Neuronal stem cell (in vitro differentiated cells): ENCODE measurements at regions not wholly inside any gene's neighbourhood (a gene's known extent, or its start where the extent isn't known, plus 50 kb on each side); places are given as distances from the start of the nearest gene placed in this dataset.
"Not testable (repeated sequence)": the region's sequence is repeated elsewhere in the genome, so short reads cannot be mapped to it uniquely, and the experiment has no call there.

Source experiments
- DNase-seq: peaks from one replicate; pipeline ENCODE4 v3.0.0-alpha.2; 2013; ENCODE audit warnings: low spot score
- H2AFZ ChIP-seq: one replicate; pipeline ENCODE4 v1.6.1; 2013; ENCODE audit warnings: mild to moderate bottlenecking, low read length, inconsistent platforms
- H2AK5ac ChIP-seq: 2 replicates; pipeline ENCODE4 v1.6.1; 2013; ENCODE audit warnings: low read depth, mild to moderate bottlenecking, inconsistent platforms, low read length, moderate library complexity, mixed read lengths
- H2BK120ac ChIP-seq: 2 replicates; pipeline ENCODE4 v1.6.1; 2013; ENCODE audit warnings: low read depth, mild to moderate bottlenecking, inconsistent platforms, low read length, moderate library complexity, mixed read lengths
- H2BK12ac ChIP-seq: one replicate; pipeline ENCODE4 v1.6.1; 2013; ENCODE audit warnings: low read length, inconsistent platforms
- H2BK15ac ChIP-seq: 2 replicates; pipeline ENCODE4 v1.6.1; 2013; ENCODE audit warnings: mild to moderate bottlenecking, low read length, inconsistent platforms, mixed read lengths
- H2BK5ac ChIP-seq: one replicate; pipeline ENCODE4 v1.6.1; 2013; ENCODE audit warnings: inconsistent platforms, mild to moderate bottlenecking, low read length, moderate library complexity
- H3K14ac ChIP-seq: one replicate; pipeline ENCODE4 v1.6.1; 2013; ENCODE audit warnings: low read length, inconsistent platforms
- H3K18ac ChIP-seq: 2 replicates; pipeline ENCODE4 v1.6.1; 2013; ENCODE audit warnings: low read length, inconsistent platforms
- H3K23ac ChIP-seq: 2 replicates; pipeline ENCODE4 v1.6.1; 2013; ENCODE audit warnings: low read depth, mild to moderate bottlenecking, mixed read lengths, low read length, inconsistent platforms; ENCODE audit not compliant: poor library complexity
- H3K27ac ChIP-seq: replicated peaks from 3 replicates; pipeline ENCODE4 v1.5.1; 2013; ENCODE audit warnings: low read length, inconsistent platforms
- H3K27me3 ChIP-seq, 3 experiments: 2 replicates each; pipeline ENCODE4 v1.6.1; 2013; ENCODE audit warnings: low read length in 3 of 3, mild to moderate bottlenecking in 2 of 3, inconsistent platforms in 1 of 3, low read depth in 1 of 3, mixed read lengths in 1 of 3, moderate library complexity in 1 of 3; ENCODE audit not compliant: control insufficient read depth in 3 of 3, insufficient read depth in 3 of 3
- H3K36me3 ChIP-seq, 2 donors: replicated peaks in 1 of 2; 2 replicates each; pipeline ENCODE4 v1.6.1; 2013; ENCODE audit warnings: low read length in 2 of 2; ENCODE audit not compliant: control insufficient read depth in 2 of 2, insufficient read depth in 2 of 2
- H3K4ac ChIP-seq: 2 replicates; pipeline ENCODE4 v1.6.1; 2013; ENCODE audit warnings: inconsistent platforms, mild to moderate bottlenecking, low read length, moderate library complexity
- H3K4me1 ChIP-seq, 2 donors: 1 replicate in 1 of 2; 2 replicates in 1 of 2; pipeline ENCODE4 v1.6.1; 2013; ENCODE audit warnings: low read length in 2 of 2, low read depth in 1 of 2; ENCODE audit not compliant: control insufficient read depth in 2 of 2, insufficient read depth in 1 of 2
- H3K4me2 ChIP-seq: one replicate; pipeline ENCODE4 v1.6.1; 2013; ENCODE audit warnings: mild to moderate bottlenecking, low read length, inconsistent platforms; ENCODE audit not compliant: insufficient read depth, poor library complexity, severe bottlenecking
- H3K4me3 ChIP-seq, 2 donors: 2 replicates each; pipeline ENCODE4 v1.5.1; 2013; ENCODE audit warnings: low read length in 2 of 2, mild to moderate bottlenecking in 2 of 2, inconsistent platforms in 1 of 2, moderate library complexity in 1 of 2
- H3K79me1 ChIP-seq: one replicate; pipeline ENCODE4 v1.6.1; 2013; ENCODE audit warnings: low read depth, mild to moderate bottlenecking, inconsistent platforms, low read length, moderate library complexity
- H3K9ac ChIP-seq: one replicate; pipeline ENCODE4 v1.6.1; 2013; ENCODE audit warnings: mild to moderate bottlenecking, low read depth, low read length, inconsistent platforms; ENCODE audit not compliant: poor library complexity
- H3K9me3 ChIP-seq, 2 donors: replicated peaks in 1 of 2; 2 replicates each; pipeline versions ENCODE3 to v1.6.1; 2013; ENCODE audit warnings: low read length in 2 of 2, mild to moderate bottlenecking in 2 of 2, inconsistent platforms in 1 of 2, low read depth in 1 of 2, mixed read lengths in 1 of 2, moderate library complexity in 1 of 2; ENCODE audit not compliant: control insufficient read depth in 2 of 2, insufficient read depth in 1 of 2
- H4K8ac ChIP-seq: one replicate; pipeline ENCODE4 v1.6.1; 2013; ENCODE audit warnings: low read depth, mild to moderate bottlenecking, inconsistent platforms, low read length, moderate library complexity
- H4K91ac ChIP-seq: one replicate; pipeline ENCODE4 v1.6.1; 2013; ENCODE audit warnings: low read length, low read depth, mild to moderate bottlenecking, inconsistent platforms; ENCODE audit not compliant: poor library complexity
- WGBS, 2 donors: extraction: QIAGEN DNeasy Blood & Tissue Kit; methylation state at CpG; one replicate each; pipeline ENCODE4 v1.1.7; 2013; ENCODE audit warnings: missing lambda C conversion rate in 2 of 2, mixed read lengths in 1 of 2; ENCODE audit not compliant: insufficient read length in 2 of 2, insufficient replicate concordance in 1 of 2; ENCODE audit errors: extremely low coverage in 2 of 2; 5-methylcytosine and 5-hydroxymethylcytosine counted together

DNA sequence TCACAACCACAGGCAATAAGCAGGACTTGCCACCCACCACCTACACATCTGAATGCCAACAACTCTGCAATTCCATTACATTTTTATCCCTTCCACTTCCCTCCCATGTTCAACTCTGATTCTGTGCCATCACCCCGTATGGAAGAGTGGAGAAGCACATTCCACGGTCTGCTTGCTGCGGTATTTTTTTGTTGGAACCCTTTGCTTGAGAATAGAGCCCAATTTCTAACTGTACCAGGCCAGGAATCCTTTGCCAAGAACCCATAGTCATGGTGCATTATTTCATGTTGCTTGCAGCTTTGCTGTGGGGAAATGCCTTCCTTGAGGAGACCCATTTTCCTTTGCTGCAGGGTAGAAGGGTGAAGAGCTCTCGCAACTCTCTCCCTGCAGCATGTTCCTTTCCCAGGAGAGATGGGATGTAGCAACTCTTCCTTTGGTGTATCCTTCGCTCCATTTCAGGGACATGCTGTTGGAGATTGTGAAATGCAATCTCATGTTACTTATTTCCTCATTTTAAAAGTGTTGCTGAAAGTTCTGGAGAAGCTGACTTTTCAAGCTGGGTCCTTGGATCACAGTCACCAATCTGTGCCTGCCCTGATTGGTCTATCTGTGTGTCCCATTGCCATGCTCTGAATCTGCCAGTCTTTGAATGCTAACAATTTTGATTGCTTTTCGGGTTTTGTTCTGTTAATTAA, 69.8 kb upstream of the STARD13 start:
- no peak overlapping the region for H3K27ac ChIP-seq
- no peak overlapping the region for H4K91ac ChIP-seq
- no CpG with 5 or more reads among the region's 6 CpGs for WGBS, 2 donors

DNA sequence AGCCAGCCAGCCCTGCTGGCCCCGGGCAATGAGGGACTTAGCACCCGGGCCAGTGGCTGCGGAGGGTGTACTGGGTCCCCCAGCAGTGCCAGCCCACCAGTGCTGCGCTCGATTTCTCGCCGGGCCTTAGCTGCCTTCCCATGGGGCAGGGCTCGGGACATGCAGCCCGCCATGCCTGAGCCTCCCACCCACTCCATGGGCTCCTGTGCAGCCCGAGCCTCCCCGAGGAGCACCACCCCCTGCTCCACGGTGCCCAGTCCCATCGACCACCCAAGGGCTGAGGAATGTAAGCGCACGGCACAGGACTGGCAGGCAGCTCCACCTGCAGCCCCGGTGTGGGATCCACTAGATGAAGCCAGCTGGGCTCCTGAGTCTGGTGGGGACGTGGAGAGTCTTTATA, 72.5 kb upstream of the STARD13 start:
- H2BK15ac ChIP-seq, H2AK5ac ChIP-seq, H3K14ac ChIP-seq, H3K9me3 ChIP-seq, DNase-seq, H3K27ac ChIP-seq, H3K23ac ChIP-seq, H4K8ac ChIP-seq, H3K4me1 ChIP-seq, H3K79me1 ChIP-seq, H3K4me2 ChIP-seq, H2BK120ac ChIP-seq, H2BK12ac ChIP-seq, H2BK5ac ChIP-seq, H3K9ac ChIP-seq, H3K36me3 ChIP-seq, H3K27me3 ChIP-seq, H2AFZ ChIP-seq, H4K91ac ChIP-seq, H3K4me3 ChIP-seq, H3K4ac ChIP-seq, H3K18ac ChIP-seq: not testable (repeated sequence)
- no CpG with 5 or more reads among the region's 17 CpGs for WGBS, 2 donors

More for the DNA sequence above, 69.8 kb upstream of the STARD13 start:
- Histone ChIP-seq H3K9me3 (no peaks in the 10 kb centered on the region), H3K4me1 (no peaks in the 10 kb centered on the region), H3K27me3 (peaks cover 0 to 11% (median 4%) of the 10 kb centered on the region in 3 experiments), H3K79me1 (no peaks in the 10 kb centered on the region), H3K14ac (no peak overlapping the region), H2BK15ac (no peak overlapping the region), H3K23ac (no peak overlapping the region), H2BK5ac (no peak overlapping the region), H3K4ac (no peak overlapping the region), H3K18ac (no peak overlapping the region), H3K9ac (no peak overlapping the region), H2AFZ (no peak overlapping the region), H2BK12ac (no peak overlapping the region), H3K4me3 (no peak overlapping the region), H3K36me3 (no peaks in the 10 kb centered on the region), H2AK5ac (no peak overlapping the region), H3K4me2 (no peak overlapping the region), H4K8ac (no peak overlapping the region), H2BK120ac (no peak overlapping the region)
- no peak for DNase-seq

DNA sequence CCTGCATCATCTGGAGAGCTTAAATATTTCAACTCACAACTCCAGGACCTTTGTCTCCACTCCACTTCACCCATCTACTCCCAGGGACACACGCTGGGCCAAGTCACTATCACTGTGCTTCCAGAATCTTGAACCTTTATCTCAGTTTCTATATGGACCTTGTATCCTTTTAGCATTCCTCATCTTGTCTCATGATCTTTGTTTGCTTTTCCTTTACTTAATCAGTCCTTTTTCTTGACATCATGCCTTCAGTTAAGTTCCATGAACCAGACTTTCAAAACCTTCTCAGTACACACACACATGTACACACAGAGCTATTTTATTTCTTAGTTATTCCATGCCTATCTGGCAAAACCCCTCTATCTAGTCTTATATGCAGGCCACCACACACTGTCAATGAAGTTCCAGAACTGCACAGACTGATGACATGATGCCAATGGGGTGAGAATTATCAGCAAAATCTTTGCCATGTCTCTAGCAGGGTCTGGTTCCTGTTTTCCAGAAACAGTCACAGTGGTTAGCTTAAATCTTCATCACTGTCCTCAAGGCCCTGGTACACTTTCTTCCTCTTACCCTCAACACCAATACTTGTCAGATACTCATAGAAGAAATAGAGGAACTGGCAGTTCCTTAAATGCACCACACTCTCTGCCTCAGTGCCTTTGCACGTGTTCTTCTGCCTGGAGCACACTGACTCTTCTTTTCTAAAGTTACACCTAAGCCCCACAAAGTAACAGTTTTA, 77.6 kb upstream of the STARD13 start:
- H2BK5ac ChIP-seq: no peak overlapping the region
- H4K91ac ChIP-seq: no peak overlapping the region
- no peaks in the 10 kb centered on the region for H3K27me3 ChIP-seq
- no peak overlapping the region for H3K4me3 ChIP-seq
- no peak overlapping the region for H2BK12ac ChIP-seq
- H4K8ac ChIP-seq: no peak overlapping the region
- H3K4ac ChIP-seq: no peak overlapping the region
- no peak overlapping the region for H3K14ac ChIP-seq
- H3K79me1 ChIP-seq: no peaks in the 10 kb centered on the region
- H2AFZ ChIP-seq: no peak overlapping the region
- peaks cover 0 to 2% of the 10 kb centered on the region in 2 donors for H3K9me3 ChIP-seq
- no peak overlapping the region for H2BK120ac ChIP-seq
- no peak overlapping the region for H2AK5ac ChIP-seq
- H3K4me1 ChIP-seq: no peaks in the 10 kb centered on the region
- no peak overlapping the region for H3K4me2 ChIP-seq
- no peak for DNase-seq
- H3K27ac ChIP-seq: no peak overlapping the region
- no peak overlapping the region for H3K9ac ChIP-seq
- no peaks in the 10 kb centered on the region for H3K36me3 ChIP-seq
- no peak overlapping the region for H3K18ac ChIP-seq
- WGBS, 2 donors: no CpG with 5 or more reads among the region's 2 CpGs
- no peak overlapping the region for H3K23ac ChIP-seq
- no peak overlapping the region for H2BK15ac ChIP-seq

DNA sequence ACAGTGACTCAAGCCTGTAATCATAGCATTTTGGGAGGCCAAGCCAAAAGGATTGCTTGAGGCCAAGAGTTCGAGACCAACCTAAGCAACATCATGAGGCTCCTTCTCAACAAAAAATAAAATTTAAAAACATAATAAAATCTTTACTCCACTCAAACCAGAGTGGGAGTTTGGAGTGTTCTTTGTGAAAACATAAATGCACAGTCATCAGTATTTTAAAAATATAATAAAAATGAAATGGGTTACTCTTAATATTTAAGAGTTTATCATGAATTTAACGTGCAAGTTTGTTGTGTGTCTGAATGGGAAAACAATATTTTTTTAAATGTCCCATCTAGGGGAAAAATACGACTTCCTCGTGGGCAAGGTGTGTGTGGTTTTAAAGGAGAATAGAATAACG, 78.6 kb upstream of the STARD13 start:
- H3K9me3 ChIP-seq: peaks cover 0 to 2% of the 10 kb centered on the region in 2 donors
- H3K23ac ChIP-seq: no peak overlapping the region
- no peak overlapping the region for H2AFZ ChIP-seq
- no peak overlapping the region for H2AK5ac ChIP-seq
- no peak overlapping the region for H2BK5ac ChIP-seq
- WGBS, 2 donors: no CpG with 5 or more reads among the region's 5 CpGs
- no peaks in the 10 kb centered on the region for H3K79me1 ChIP-seq
- H3K27ac ChIP-seq: no peak overlapping the region
- H2BK12ac ChIP-seq: no peak overlapping the region
- H3K4me3 ChIP-seq: no peak overlapping the region
- H4K91ac ChIP-seq: no peak overlapping the region
- H3K36me3 ChIP-seq: no peaks in the 10 kb centered on the region
- H4K8ac ChIP-seq: no peak overlapping the region
- no peak overlapping the region for H3K9ac ChIP-seq
- H3K27me3 ChIP-seq: no peaks in the 10 kb centered on the region
- H3K4ac ChIP-seq: no peak overlapping the region
- no peak for DNase-seq
- no peak overlapping the region for H2BK15ac ChIP-seq
- no peak overlapping the region for H3K4me2 ChIP-seq
- no peak overlapping the region for H2BK120ac ChIP-seq
- H3K14ac ChIP-seq: no peak overlapping the region
- H3K18ac ChIP-seq: no peak overlapping the region
- no peaks in the 10 kb centered on the region for H3K4me1 ChIP-seq
